IPS-18a (cell line): ENCODE measurements at regions not wholly inside any gene's neighbourhood (a gene's known extent, or its start where the extent isn't known, plus 50 kb on each side); places are given as distances from the start of the nearest gene placed in this dataset.

ENCODE experiments used
- H3K27ac ChIP-seq: one replicate; pipeline ENCODE4 v1.5.1; 2013; ENCODE audit warnings: low read length
- H3K27me3 ChIP-seq: one replicate; pipeline ENCODE4 v1.6.1; 2013; ENCODE audit warnings: mild to moderate bottlenecking, low read length; ENCODE audit not compliant: control insufficient read depth, insufficient read depth
- H3K36me3 ChIP-seq: one replicate; pipeline ENCODE4 v1.6.1; 2013; ENCODE audit warnings: low read depth, low read length; ENCODE audit not compliant: control insufficient read depth
- H3K4me1 ChIP-seq: one replicate; pipeline ENCODE4 v1.6.1; 2013; ENCODE audit warnings: low read depth, low read length; ENCODE audit not compliant: control insufficient read depth
- H3K4me3 ChIP-seq: one replicate; pipeline ENCODE4 v1.5.1; 2013; ENCODE audit warnings: low read length
- H3K9ac ChIP-seq: one replicate; pipeline ENCODE4 v1.6.1; 2013; ENCODE audit warnings: mild to moderate bottlenecking, low read length, moderate library complexity
- H3K9me3 ChIP-seq: one replicate; pipeline ENCODE4 v1.6.1; 2013; ENCODE audit warnings: low read depth, low read length; ENCODE audit not compliant: control insufficient read depth

DNA sequence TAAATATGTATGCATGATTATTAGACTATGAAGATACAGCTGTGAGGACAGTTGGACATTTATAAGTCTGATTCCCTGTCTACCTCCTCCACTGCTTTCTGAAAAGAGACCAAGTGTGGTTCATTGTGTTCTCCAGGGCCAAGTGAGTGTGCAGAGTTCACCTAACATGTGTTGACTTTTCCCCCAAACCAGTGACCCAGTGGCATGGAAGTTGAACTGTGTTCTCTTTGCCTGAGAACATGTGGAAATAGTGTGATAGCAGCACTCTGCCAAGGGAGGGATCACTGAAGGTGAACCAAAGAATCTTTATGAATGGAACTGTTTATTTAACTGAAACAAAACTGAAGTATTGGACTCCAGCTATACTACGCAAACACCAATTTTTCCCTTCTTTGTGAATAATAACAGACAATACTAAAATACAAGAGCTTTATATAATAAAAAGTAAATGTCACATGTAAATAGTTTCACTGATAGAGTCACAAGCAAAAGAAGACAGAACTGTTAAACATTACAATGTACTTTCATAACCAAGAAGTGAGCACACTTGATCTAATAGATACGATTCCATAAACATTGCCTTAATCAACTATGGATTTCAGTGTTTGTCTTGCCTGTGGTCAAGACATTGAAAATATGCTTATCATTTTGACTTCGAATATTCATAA is 200.3 kb upstream of the FUT9 start:
- Histone ChIP-seq H3K9ac (no peak overlapping the region), H3K9me3 (no peaks in the 10 kb centered on the region)

GRCh38 chr6:95819461-95819860 is 196.3 kb upstream of the FUT9 start:
- Histone ChIP-seq H3K9ac (no peak overlapping the region), H3K9me3 (no peaks in the 10 kb centered on the region), H3K27me3 (no peaks in the 10 kb centered on the region), H3K27ac (no peak overlapping the region), H3K4me3 (no peak overlapping the region), H3K36me3 (no peaks in the 10 kb centered on the region), H3K4me1 (no peaks in the 10 kb centered on the region)

More for the DNA sequence above, 200.3 kb upstream of the FUT9 start:
- Histone ChIP-seq H3K27ac (no peak overlapping the region), H3K4me3 (no peak overlapping the region), H3K36me3 (no peaks in the 10 kb centered on the region), H3K4me1 (no peaks in the 10 kb centered on the region), H3K27me3 (no peaks in the 10 kb centered on the region)

DNA sequence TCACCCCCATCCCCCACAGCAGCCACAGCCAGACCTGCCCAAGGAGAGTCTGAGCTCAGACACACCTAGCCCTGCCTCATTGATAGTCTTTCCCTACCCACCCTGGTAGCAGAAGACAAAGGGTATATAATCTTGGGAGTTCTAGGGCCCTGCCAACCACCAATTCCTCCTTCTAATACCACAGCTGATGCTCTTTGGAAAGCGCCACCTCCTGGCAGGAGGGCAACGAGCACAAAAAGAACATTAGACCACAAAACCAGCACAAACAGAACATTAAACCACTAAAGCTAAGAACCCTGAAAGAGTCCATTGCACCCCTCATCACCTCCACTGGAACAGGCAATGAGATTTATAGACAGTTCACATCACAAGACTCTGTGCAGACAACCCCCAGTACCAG is 195.8 kb upstream of the FUT9 start:
- no peak overlapping the region for H3K9ac ChIP-seq
- no peaks in the 10 kb centered on the region for H3K4me1 ChIP-seq
- H3K36me3 ChIP-seq: no peaks in the 10 kb centered on the region
- no peak overlapping the region for H3K27ac ChIP-seq
- no peak overlapping the region for H3K4me3 ChIP-seq
- H3K27me3 ChIP-seq: no peaks in the 10 kb centered on the region
- no peaks in the 10 kb centered on the region for H3K9me3 ChIP-seq

DNA sequence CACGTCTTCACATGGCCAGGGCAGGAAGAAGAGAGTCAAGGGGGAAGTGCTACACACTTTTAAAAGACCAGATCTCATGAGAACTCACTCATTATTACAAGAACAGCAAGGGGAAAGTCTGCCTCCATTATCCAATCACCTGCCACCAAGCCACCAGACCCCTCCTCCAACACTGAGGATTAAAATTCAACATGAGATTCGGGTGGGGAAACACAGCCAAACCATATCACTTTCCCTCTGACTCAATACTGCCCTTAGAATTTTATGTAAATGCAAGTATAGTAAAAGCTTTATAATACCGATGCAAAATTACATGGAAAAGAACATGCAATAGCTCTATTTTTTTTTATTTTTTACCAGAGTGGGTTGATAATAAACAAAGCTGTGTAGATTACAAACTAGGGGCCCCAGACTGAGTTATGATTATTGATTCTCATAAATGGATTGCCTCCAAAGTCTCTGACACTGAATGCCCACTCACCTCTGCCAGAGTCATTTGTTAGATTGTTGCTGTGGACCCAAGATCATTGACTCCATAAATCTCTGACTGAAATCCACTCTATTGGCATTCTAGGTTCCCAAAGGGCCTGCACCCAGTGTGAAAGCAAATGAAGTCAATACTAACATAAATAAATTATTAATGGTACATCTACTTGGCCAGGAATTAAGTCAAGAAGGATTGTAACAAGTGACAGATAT is 184.8 kb upstream of the FUT9 start:
- Histone ChIP-seq H3K9me3 (no peaks in the 10 kb centered on the region), H3K9ac (no peak overlapping the region), H3K36me3 (no peaks in the 10 kb centered on the region), H3K27me3 (no peaks in the 10 kb centered on the region), H3K27ac (no peak overlapping the region), H3K4me1 (peaks cover 5% of the 10 kb centered on the region), H3K4me3 (no peak overlapping the region)

GRCh38 chr6:95837890-95838289 is 177.9 kb upstream of the FUT9 start:
- no peak overlapping the region for H3K9ac ChIP-seq
- no peaks in the 10 kb centered on the region for H3K36me3 ChIP-seq
- no peak overlapping the region for H3K4me3 ChIP-seq
- no peak overlapping the region for H3K27ac ChIP-seq
- H3K9me3 ChIP-seq: no peaks in the 10 kb centered on the region
- H3K4me1 ChIP-seq: no peaks in the 10 kb centered on the region
- no peaks in the 10 kb centered on the region for H3K27me3 ChIP-seq

DNA sequence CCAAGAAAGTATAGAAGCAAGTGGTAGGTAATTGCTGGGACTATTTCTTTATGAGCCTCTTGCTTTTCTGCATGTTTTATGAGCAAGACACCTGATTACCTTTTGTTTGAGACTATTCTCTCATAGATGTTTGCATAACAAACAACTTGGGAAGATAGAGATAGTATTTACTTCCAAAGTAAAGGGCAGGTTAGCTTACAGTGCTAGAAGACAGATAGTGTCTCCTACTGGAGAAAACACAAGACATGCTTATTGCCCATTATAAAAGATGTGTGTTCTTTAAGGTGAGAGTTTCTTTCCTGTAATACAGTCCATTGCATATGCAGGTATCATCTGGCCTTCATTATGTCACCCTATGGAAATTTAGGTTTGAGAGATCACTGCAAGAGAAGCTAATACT is 174.2 kb upstream of the FUT9 start:
- no peak overlapping the region for H3K4me3 ChIP-seq
- H3K9ac ChIP-seq: no peak overlapping the region
- H3K27me3 ChIP-seq: no peaks in the 10 kb centered on the region
- H3K36me3 ChIP-seq: no peaks in the 10 kb centered on the region
- H3K4me1 ChIP-seq: no peaks in the 10 kb centered on the region
- H3K27ac ChIP-seq: no peak overlapping the region
- H3K9me3 ChIP-seq: no peaks in the 10 kb centered on the region

GRCh38 chr6:95846652-95847051 is 169.1 kb upstream of the FUT9 start:
- no peak overlapping the region for H3K27ac ChIP-seq
- no peak overlapping the region for H3K4me3 ChIP-seq
- no peaks in the 10 kb centered on the region for H3K36me3 ChIP-seq
- H3K4me1 ChIP-seq: no peaks in the 10 kb centered on the region
- H3K9ac ChIP-seq: no peak overlapping the region
- H3K9me3 ChIP-seq: no peaks in the 10 kb centered on the region
- no peaks in the 10 kb centered on the region for H3K27me3 ChIP-seq

GRCh38 chr6:95847061-95847460 is 168.7 kb upstream of the FUT9 start:
- Histone ChIP-seq H3K9ac (no peak overlapping the region), H3K4me1 (no peaks in the 10 kb centered on the region), H3K27ac (no peak overlapping the region), H3K4me3 (no peak overlapping the region), H3K27me3 (no peaks in the 10 kb centered on the region), H3K9me3 (no peaks in the 10 kb centered on the region), H3K36me3 (no peaks in the 10 kb centered on the region)

DNA sequence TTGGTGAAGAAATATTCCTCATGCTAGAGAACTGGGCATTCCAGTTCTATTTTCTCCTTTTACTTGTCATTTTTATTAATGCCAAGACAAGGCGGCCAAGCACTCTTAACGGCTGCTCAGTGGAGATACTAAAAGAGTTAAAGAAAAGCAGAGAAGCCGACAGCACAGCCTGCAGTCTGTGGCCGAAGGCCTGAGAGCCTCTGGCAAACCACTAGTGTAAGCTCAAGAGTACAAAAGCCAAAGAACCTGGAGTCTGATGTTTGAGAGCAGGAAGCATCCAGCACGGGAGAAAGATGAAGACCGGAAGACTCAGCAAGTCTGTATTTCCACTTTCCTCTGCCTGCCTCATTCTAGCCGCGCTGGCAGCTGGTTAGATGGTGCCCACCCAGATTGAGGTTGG is 167.1 kb upstream of the FUT9 start:
- Histone ChIP-seq H3K27me3 (no peaks in the 10 kb centered on the region), H3K4me3 (no peak overlapping the region), H3K9me3 (no peaks in the 10 kb centered on the region), H3K4me1 (no peaks in the 10 kb centered on the region), H3K27ac (no peak overlapping the region), H3K9ac (no peak overlapping the region), H3K36me3 (no peaks in the 10 kb centered on the region)

DNA sequence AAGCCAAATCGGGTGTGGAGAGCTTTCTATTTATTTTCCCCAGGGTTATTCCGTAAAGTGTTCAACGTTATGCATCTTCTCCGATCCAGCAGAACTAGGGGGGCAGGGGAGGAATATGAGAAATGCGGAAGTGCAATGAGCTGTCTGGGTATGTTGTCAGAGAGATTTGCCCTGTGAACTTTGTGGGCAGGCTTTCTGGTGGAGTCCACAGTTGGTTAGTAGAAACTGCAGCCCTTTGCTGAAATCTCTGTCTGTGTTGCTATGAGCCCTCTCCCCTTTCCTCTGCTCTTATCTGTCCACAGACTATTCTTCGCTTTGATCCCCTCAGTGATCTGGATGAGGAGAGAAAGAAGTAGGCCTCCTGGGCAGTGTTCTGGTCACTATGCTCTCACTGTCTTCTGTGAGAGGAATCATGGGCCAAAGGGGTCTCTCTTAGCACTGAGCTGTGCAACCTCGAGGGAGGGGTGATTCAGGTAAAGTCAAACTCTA is 158.9 kb upstream of the FUT9 start:
- no peaks in the 10 kb centered on the region for H3K36me3 ChIP-seq
- H3K9me3 ChIP-seq: no peaks in the 10 kb centered on the region
- no peak overlapping the region for H3K9ac ChIP-seq
- no peak overlapping the region for H3K27ac ChIP-seq
- H3K27me3 ChIP-seq: no peaks in the 10 kb centered on the region
- H3K4me1 ChIP-seq: no peaks in the 10 kb centered on the region
- no peak overlapping the region for H3K4me3 ChIP-seq

DNA sequence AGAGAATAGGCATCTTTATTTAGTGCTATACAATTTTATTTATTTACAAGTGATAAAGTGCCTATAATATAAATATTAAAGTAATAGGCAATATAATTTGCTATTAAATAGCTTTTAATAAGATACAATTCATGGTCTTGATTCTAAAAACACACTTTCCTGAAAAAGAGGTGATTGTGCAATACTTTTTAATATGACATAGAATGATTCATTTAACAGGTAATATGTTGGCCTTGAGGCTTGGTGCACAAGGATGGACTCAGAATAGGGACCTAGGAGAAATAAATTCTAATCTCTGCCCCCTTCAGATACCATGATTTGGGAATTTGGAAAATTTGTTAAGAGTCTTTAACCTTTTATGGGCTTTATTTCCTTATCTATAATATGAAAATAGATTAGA is 149.9 kb upstream of the FUT9 start:
- no peak overlapping the region for H3K4me3 ChIP-seq
- H3K9ac ChIP-seq: no peak overlapping the region
- no peaks in the 10 kb centered on the region for H3K27me3 ChIP-seq
- H3K9me3 ChIP-seq: no peaks in the 10 kb centered on the region
- no peaks in the 10 kb centered on the region for H3K36me3 ChIP-seq
- H3K27ac ChIP-seq: no peak overlapping the region
- H3K4me1 ChIP-seq: no peaks in the 10 kb centered on the region

DNA sequence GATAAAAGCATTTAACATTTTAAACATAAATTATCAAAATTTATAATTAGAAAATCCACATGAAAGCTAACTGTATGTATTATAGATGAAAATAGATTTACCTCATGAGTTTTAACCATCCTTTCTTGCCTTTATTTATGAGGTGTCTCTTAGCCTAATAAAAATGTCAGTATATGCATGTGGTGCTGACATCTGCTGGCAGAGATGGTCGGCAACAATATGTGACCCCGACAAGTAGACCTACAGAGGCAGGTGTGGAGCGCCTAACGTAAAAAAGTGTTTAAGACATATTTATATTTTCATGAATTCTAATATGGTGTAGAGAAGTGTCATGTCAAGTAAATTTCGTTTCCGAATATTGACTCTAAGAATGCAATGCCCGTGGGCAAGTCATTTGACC is 149.0 kb upstream of the FUT9 start:
- H3K36me3 ChIP-seq: no peaks in the 10 kb centered on the region
- no peak overlapping the region for H3K27ac ChIP-seq
- no peaks in the 10 kb centered on the region for H3K4me1 ChIP-seq
- H3K9ac ChIP-seq: no peak overlapping the region
- H3K27me3 ChIP-seq: no peaks in the 10 kb centered on the region
- no peaks in the 10 kb centered on the region for H3K9me3 ChIP-seq
- no peak overlapping the region for H3K4me3 ChIP-seq
